Right ventricle myocardium inferior (tissue), 1 donor: ENCODE measurements at regions not wholly inside any gene's neighbourhood (a gene's known extent, or its start where the extent isn't known, plus 50 kb on each side); places are given as distances from the start of the nearest gene placed in this dataset.

Experiments used
- ATAC-seq: fragments of 200-7000 bp; cut with Tn5 transposase; one replicate; pipeline ENCODE4 v1.9.1; 2020; ENCODE audit warnings: mild to moderate bottlenecking, moderate library complexity
- DNase-seq: peaks from one replicate; pipeline ENCODE4 v3.0.0; 2021; ENCODE audit errors: missing footprints
- intact Hi-C: fragments of 100-400 bp; cut with DNase I; formaldehyde crosslinking; loops from one replicate; pipeline ENCODE4 v1.11.0; 2022
- donor health status: DM: no; HTN: yes; CAD: no; lungs with severe emphysema.

DNA sequence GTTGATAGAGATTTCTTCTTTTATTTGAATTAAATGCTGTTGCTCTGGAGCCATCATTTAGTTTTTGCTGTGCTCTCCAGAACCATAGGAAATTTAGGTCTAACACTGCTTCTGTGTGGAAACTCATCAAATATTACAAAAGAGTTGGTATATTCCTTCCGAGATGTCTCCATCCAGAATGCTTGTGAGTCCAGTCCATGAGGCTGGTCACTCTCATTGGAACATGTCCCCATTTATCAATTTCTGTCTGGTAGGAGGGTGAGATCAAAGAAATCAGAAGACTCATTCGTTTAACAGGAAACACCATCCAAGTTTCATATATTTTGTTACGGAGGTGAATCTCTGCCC, 52.4 kb upstream of the LMO2 start:
- ATAC-seq (no peak), DNase-seq (no peak)
- intact Hi-C loops: no loop called here

DNA sequence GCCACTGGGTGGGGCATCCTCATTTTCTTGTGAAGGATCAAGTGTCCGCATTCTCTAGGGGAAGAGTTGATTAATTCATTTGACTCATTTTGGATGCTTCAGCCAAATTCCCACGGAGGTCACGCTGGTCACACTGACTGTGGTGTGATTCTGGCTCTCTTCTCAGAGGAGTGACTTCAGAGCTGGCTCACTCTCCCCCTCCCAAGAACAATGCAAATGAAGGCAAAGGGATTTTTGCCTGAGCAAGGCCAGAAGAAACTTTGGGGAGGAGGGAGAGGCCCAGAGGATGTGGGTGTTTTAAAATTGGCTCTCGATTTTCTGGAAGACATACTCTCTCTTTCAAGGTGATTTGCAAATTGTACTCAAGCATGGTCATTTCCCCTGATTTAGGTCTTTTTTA, 51.1 kb upstream of the LMO2 start:
- peak; percentile 67 for DNase-seq
- intact Hi-C loops: no loop called here
- ATAC-seq: peak; percentile 51

DNA sequence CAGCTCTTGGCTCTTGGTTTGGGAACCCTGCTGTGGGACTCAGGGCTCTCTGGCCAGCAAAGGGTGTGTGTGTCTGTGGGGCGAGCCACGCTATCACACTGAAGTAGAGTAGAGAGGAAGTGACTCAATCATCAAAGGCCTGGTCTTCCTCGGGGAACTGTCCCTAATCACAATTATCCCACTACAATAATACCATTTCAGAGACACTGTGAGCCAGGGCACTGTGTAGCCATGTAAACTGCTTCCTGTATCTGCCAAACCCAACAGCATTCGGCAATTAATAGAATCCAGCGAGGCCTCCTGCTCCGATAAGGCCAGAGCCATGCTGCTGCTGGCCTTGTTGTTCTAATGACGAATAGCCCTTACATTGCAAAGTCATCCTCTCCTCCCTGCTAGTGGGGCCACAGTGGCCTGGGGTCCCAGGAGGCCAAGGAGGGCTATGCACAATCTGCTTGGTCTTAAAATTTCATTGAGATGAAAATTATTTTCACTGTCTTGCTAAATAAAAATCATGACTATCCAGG, 49.8 kb upstream of the LMO2 start:
- ATAC-seq (peak; percentile 56), DNase-seq (peak; percentile 56)
- intact Hi-C loops: no loop called here
